ENCODE measurements at regions not wholly inside any gene's neighbourhood (a gene's known extent, or its start where the extent isn't known, plus 50 kb on each side); places are given as distances from the start of the nearest gene placed in this dataset.
A peak's percentile ranks its signal among the peaks of the same experiment; 100 is the strongest.

DNA sequence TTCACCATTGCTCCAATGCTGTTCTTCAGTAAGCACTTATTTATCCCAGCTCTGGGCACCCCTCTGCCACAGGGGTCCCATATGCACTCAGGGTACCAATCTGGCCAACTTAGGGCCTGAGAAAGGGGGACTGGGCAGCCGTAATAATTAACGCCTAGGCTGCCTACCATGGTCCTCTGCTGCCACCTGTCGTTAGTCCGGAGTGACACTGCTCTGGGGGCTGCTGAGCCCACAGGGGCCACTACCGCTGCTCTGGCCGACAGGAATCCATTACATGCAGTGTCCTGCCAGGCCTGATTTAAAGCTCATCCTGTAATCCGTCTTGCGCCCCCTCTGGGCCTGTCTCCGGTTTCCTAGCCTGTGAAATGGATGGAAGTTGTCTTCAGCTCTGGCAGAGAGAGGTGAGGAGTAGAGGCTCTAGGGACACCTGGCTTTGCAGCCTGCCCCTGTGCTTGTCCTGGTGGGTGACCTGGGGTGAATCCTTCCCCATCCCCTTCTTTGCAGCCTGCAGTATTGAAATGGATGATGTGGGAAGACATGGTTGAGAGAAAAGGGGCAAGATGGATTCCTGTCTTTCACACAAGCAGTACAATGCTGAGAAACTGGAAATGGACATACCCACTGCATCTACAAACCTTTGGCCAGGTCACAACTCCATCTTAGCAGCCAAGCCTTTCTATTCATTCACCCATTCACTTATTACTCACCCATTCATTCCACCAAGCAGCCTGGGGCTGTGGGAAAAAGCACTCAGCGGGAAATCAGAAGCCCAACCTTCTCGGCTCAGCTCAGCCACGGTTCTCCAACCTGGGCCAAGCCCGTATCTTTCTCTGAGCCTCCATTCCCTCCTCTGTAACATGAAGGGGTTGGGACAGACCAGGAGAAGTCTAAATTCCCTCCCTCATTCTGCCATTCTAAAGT is 116.3 kb upstream of the NALF2 start:
- no peak overlapping the region for H3K4me3 ChIP-seq (ENCODE audit: control insufficient read depth, low read depth, low read length)
- TF ChIP-seq, protein P1, sequence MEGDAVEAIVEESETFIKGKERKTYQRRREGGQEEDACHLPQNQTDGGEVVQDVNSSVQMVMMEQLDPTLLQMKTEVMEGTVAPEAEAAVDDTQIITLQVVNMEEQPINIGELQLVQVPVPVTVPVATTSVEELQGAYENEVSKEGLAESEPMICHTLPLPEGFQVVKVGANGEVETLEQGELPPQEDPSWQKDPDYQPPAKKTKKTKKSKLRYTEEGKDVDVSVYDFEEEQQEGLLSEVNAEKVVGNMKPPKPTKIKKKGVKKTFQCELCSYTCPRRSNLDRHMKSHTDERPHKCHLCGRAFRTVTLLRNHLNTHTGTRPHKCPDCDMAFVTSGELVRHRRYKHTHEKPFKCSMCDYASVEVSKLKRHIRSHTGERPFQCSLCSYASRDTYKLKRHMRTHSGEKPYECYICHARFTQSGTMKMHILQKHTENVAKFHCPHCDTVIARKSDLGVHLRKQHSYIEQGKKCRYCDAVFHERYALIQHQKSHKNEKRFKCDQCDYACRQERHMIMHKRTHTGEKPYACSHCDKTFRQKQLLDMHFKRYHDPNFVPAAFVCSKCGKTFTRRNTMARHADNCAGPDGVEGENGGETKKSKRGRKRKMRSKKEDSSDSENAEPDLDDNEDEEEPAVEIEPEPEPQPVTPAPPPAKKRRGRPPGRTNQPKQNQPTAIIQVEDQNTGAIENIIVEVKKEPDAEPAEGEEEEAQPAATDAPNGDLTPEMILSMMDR (IDR thresholded peaks at IDR 0.05; ENCODE audit: control insufficient read depth, insufficient read depth, low read depth, low read length, missing control alignments): peak; percentile 89
- DNase-seq (ENCODE audit: low read depth): no peak

GRCh38 chrX:69386681-69387080 is 117.4 kb upstream of the NALF2 start:
- no peak overlapping the region for H3K4me3 ChIP-seq (ENCODE audit: control insufficient read depth, low read depth, low read length)
- TF ChIP-seq, protein P1 (IDR thresholded peaks at IDR 0.05; ENCODE audit: control insufficient read depth, insufficient read depth, low read depth, low read length, missing control alignments): no peak
- no peak for DNase-seq (ENCODE audit: low read depth)

DNA sequence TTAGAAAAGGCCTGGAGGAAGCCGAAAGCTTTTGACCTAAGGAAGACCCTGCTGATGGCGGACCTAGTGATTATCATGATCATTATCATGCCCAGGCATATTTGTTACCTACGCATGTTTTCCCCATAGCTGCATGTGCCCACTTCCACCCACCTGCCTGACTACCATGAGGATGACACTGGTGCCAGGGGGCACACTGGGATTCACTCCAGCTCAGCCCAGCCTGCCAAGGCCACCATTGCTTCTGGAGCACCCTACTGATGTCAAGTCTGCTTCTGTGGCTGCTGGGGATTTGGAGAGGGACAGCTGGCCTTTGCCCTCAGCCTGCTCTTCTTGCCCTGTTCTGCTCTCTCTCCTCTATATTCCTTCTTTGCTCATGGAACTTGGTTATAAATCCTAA is 124.7 kb upstream of the NALF2 start:
- TF ChIP-seq, protein P1 (IDR thresholded peaks at IDR 0.05; ENCODE audit: control insufficient read depth, insufficient read depth, low read depth, low read length, missing control alignments): no peak
- no peak overlapping the region for H3K4me3 ChIP-seq (ENCODE audit: control insufficient read depth, low read depth, low read length)
- no peak for DNase-seq (ENCODE audit: low read depth)

DNA sequence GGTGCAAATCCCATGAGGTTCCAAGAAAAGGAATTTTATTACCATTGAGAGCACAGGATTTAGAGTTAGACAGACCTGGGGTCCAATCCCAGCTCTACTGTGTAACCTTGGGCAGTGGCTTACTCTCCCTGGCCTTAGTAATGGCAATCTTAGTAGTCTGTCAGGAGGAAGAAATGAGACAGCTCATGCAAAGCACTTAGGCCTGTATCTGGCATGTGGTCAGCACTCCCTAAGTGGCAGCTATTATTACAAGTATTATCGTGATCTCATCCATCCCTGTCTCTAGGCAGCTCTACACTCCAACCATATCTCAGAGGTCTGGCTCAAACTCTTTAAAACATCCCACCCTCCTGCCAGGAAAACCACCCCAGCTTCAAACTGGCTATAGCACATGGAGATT is 129.6 kb upstream of the NALF2 start:
- TF ChIP-seq, protein P1 (IDR thresholded peaks at IDR 0.05; ENCODE audit: control insufficient read depth, insufficient read depth, low read depth, low read length, missing control alignments): no peak
- DNase-seq (ENCODE audit: low read depth): no peak
- no peak overlapping the region for H3K4me3 ChIP-seq (ENCODE audit: control insufficient read depth, low read depth, low read length)

- no peak for DNase-seq (ENCODE audit: low read depth)
- TF ChIP-seq, protein P1 (IDR thresholded peaks at IDR 0.05; ENCODE audit: control insufficient read depth, insufficient read depth, low read depth, low read length, missing control alignments): no peak
- H3K4me3 ChIP-seq (ENCODE audit: control insufficient read depth, low read depth, low read length): no peak overlapping the region
Observed at GRCh38 chrX:69372435-69372834, 131.7 kb upstream of the NALF2 start.

DNA sequence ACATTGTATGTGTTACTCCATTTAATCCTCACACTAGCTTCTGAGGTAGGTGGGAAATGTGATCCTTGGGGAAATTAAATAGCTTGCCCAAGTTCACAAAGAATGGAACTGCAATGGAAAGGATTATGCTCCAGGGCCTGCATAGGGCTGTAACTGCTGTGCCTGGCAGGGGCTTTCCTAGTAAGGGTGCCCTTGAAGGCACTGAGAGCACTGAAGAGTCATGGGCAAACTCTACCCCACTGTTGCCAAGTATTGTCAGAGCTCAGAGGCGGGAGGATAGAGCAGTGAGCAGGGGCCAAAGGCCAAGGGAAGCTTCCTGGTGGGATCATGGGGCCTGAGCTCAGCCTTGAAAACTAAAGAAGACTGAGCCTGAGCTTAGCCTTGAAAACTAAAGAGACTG is 133.0 kb upstream of the NALF2 start:
- TF ChIP-seq, protein P1 (IDR thresholded peaks at IDR 0.05; ENCODE audit: control insufficient read depth, insufficient read depth, low read depth, low read length, missing control alignments): no peak
- H3K4me3 ChIP-seq (ENCODE audit: control insufficient read depth, low read depth, low read length): no peak overlapping the region
- DNase-seq (ENCODE audit: low read depth): no peak
